COR-L47 (cell line): ENCODE measurements at regions not wholly inside any gene's neighbourhood (a gene's known extent, or its start where the extent isn't known, plus 50 kb on each side); places are given as distances from the start of the nearest gene placed in this dataset.
"Not testable (repeated sequence)": the region's sequence is repeated elsewhere in the genome, so short reads cannot be mapped to it uniquely, and the experiment has no call there.

Experiments used
- DNase-seq: peaks from one replicate; lab custom pipeline; 2025; lab: John Stamatoyannopoulos, UW

DNA sequence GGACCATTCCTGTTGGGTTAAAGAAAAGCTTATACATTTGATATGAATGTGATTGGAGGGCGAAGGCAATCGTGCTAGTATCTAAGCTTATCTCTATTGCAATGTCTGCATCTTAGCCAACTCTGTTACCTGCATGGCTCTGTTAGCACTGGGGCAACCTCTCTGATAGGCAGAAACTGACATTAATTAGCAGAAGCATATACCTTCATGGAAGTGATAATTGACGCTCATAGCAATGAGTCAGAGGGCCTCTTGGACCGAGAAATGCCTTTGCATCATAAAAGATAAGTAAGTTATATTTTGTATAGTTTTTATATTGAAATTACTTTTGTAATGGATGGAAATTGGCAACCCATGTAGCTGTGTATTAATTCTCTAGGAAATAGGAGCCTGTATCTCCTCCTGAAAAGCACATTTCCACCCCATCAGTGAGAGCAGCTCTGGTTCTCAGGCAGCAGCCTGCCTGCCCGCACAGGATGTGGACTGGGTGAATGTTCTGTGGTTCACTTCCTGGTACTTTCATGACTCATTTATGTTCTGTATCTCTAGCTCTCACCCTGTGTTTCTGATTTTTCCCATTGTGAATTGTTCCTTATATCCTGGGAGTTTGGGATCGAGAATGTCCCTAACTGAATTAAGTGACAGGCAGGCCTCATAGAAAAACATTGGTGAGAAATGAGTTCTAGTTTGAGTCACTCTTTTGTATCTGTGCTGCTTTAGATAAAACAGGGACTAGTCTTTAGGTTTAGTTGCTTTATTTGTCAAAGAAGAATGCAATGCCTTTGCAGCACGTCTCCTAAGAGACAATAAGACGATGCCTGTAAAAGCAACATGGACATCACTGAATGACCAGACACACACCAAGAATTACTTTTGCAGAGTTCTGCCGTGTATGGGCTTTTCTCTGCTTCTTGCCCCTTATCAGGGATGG is 344.9 kb downstream of the DCDC2C start:
- no peak for DNase-seq

DNA sequence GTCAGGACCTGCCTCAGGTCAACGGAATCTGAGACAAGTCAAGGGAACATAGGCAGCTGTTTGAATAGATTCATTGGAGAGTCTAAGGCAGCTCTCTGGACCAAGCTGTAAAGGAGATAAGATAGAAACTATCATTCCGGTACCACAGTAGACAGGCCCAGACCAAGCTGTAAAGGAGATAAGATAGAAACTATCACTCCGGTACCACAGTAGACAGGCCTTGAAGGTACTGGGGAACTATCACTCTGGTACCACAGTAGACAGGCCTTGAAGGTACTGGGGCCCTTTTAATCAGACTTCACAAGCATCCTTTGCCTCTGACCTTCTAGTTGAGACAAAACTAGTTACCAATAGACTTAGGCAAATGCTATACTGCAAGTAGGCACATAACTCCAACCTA is 346.1 kb downstream of the DCDC2C start:
- DNase-seq, result no peak

- DNase-seq, result no peak
Observed at GRCh38 chr2:4053769-4054493, 350.6 kb downstream of the DCDC2C start.

- no peak for DNase-seq
Observed at GRCh38 chr2:4066217-4066616, 362.8 kb downstream of the DCDC2C start.

DNA sequence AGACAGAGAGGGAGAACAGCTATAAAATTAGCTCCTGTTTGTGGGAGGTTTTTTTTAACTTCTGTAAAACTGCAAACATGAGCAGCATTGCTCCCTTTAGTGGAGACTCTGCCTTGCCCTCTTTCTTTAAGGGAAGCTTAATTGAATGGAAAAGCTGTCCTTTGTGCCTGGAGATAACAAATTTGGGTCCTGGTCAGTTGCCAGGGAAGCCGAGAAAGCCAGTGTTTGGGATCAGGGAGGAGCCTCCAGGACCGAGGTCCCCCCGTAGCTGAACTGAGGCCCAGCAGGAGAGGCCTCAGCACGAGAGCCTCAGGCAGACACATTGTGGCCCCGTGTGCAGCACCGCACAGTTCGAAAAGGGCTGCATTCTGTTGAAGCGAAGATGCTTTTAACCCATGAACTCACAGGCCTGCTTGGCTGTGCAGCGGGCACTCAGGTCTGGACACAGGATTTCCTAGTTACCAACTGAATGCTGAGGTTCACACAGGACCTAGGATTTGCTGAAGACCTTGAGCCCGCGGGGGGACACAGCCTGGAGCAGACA is 369.7 kb downstream of the DCDC2C start:
- DNase-seq, result peak; percentile 5

DNA sequence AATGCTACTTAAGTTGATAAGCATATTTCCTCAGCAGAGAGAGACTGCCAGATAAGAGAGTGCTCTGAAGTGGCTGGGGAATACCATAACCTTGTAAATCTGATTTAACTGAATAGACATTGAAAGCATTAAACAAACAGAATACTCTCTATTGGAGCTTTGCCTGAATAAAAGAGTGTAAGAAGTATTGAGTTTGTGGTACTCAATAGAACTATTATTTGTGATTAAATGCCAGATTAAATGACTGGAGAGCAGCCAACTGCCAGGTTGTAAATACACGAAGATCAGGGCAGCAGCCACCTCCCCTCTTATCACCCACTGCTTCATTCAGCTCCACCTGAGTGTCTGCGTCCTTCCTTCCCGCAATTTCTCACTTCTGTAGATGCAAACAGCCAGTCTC is 373.6 kb downstream of the DCDC2C start:
- DNase-seq, result peak; percentile 78

- DNase-seq, result no peak
Observed at GRCh38 chr2:4085186-4085585, 381.8 kb downstream of the DCDC2C start.

GRCh38 chr2:4090668-4091630 is 387.6 kb downstream of the DCDC2C start:
- DNase-seq, result no peak

GRCh38 chr2:4091869-4092268 is 388.5 kb downstream of the DCDC2C start:
- DNase-seq, result no peak

GRCh38 chr2:4094743-4095142 is 391.4 kb downstream of the DCDC2C start:
- no peak for DNase-seq

- no peak for DNase-seq
Observed at GRCh38 chr2:4096978-4097766, 393.8 kb downstream of the DCDC2C start.

DNA sequence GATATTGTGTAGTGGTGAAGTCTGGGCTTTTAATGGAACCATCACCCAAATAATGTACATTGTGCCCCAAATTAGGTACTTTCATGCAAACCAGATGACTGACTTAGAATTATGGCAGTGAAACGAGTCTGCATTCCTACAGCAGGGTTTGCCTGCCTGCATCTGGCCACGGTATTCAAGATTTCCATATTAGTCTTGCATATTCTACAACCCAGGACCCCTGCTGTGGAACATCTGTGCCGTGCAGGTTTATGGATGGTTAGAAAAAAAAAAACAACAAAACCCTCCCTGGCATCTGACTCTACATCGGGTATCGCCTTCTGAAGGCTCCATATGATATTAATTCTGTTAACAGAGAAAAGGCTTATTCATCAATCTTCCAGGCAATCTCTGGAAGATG is 394.8 kb downstream of the DCDC2C start:
- no peak for DNase-seq

DNA sequence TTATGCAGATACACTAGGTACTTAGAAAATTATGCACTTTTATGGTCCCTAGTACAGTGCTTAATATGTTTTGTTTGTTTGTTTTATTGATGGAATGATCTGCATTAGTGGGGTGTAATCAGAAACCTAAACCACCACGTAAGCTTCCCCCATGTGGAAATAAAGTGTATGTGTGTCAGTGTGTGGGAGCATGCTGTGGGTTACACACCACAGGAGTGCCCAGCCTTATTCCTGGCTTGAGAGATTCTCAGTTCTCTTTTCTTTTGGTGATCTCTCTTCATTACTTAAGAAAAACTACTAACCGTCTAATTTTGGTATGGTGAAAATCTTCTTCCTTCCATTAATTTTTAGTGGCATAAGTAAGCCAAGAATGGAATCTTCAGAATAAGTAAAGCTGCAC is 398.6 kb downstream of the DCDC2C start:
- DNase-seq, result no peak

DNA sequence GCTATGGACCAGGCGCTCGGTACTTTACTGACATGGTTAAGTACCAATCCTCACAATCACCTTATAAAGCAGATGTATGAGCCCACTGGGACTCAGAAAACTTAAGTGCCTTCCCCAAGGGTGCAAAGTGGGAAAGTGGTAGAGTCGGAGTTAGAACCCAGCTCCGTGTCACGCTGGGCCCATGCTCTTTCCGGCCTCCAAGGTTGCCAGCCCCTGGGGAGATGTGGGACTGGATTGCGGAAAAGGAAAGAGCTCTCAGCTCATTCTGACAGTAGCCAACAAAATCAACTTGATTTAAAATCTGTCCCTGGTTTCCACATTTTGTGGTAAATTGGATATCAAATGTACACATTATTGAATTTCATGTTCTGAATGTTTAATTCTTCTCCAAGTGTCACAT is 403.8 kb downstream of the DCDC2C start:
- DNase-seq, result no peak

- DNase-seq, result no peak
Observed at GRCh38 chr2:4110273-4110672, 406.9 kb downstream of the DCDC2C start.

- DNase-seq, result not testable (repeated sequence)
Observed at GRCh38 chr2:4115435-4115834, 412.1 kb downstream of the DCDC2C start.

DNA sequence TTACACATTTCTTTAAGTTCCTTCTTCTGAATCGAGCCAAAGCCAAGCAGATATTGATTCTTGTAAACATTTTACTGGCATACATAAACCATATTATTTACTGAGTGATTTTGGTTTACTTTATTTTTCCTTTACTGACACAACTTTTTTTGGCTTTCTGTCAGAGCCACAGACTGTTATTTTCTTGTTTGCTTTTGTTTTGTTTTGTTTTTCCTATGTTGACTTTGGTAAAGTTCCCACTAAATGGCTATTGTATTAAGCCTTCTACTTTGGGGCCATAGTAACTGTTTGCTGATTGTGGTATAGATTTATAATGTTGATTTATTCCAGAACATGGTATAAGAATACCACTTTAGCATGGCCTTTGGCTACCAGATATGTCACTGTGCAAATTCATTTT is 419.4 kb downstream of the DCDC2C start:
- peak; percentile 47 for DNase-seq

- no peak for DNase-seq
Observed at GRCh38 chr2:4130651-4131050, 427.3 kb downstream of the DCDC2C start.

- no peak for DNase-seq
Observed at GRCh38 chr2:4134551-4135550, 431.5 kb downstream of the DCDC2C start.

DNA sequence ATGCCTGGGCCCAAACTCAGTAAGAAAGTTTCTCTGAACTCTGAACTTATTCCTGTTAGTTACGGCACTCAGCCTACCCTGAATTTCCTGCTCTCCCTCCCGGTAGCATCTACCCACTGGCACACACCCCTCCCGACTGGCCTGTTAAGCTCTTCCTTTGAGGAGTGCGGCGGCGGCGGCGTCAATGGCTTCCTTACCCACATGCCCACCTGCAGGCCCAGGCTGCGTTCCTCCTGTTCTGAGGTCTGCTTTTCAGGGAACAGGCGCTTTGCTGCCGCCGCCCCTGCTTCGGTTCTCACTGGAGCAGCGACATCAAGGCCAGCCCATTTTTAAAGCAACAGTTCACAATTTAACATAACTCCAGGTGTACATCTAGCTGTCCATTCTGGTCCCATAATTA is 432.4 kb downstream of the DCDC2C start:
- DNase-seq, result no peak
